HepG2 (cell line): ENCODE measurements at regions not wholly inside any gene's neighbourhood (a gene's known extent, or its start where the extent isn't known, plus 50 kb on each side); places are given as distances from the start of the nearest gene placed in this dataset.

Source experiments
- ATAC-seq: fragments of 200-7000 bp; cut with Tn5 transposase; 3 replicates; pipeline ENCODE4 v1.9.1; 2020; ENCODE audit warnings: mild to moderate bottlenecking, moderate library complexity
- BruUV-seq: library from RNA; stranded (reverse); fragments of 400-500 nt; replicated peaks from 2 replicates; lab custom pipeline; 2021; lab: Mats Ljungman, UMichigan
- CTCF ChIA-PET: fragments of 300-600 bp; formaldehyde crosslinking; extraction: SDS; loops from one replicate; lab custom pipeline; 2021; ENCODE audit warnings: low total read pairs, inconsistent platforms, low intra/inter-chr PET ratio; lab: Yijun Ruan, JAX
- POLR2A ChIA-PET: fragments of 350-600 bp; sonication (Branson Sonifier 250); formaldehyde crosslinking; loops from one replicate; lab custom pipeline; 2020; ENCODE audit warnings: antibody characterized with exemption, inconsistent platforms; lab: Yijun Ruan, JAX
- DNase-seq: peaks from one replicate; pipeline ENCODE4 v3.0.0-alpha.2; 2015; ENCODE audit warnings: low spot score
- FAIRE-seq: peaks from 3 replicates; lab custom pipeline; 2011; peaks lifted over from hg19 to GRCh38; lab: Jason Lieb, UNC
- H2AFZ ChIP-seq: one replicate; pipeline ENCODE4 v1.6.1; 2011; ENCODE audit warnings: low read length, inconsistent platforms
- H3K27ac ChIP-seq: fragments of 300-600 bp; 3 replicates; pipeline ENCODE4 v1.8.0; 2011; ENCODE audit warnings: mixed run types, mild to moderate bottlenecking, mixed read lengths, low read length, inconsistent platforms; ENCODE audit not compliant: insufficient read depth; ENCODE audit errors: extremely low read length
- H3K27me3 ChIP-seq, 2 experiments: fragments of 200-600 bp in 1 of 2; 2 replicates in 1 of 2; 3 replicates in 1 of 2; pipeline versions ENCODE4 v1.6.0 to v1.8.0; 2011; ENCODE audit warnings: low read length in 2 of 2, mild to moderate bottlenecking in 2 of 2, moderate library complexity in 2 of 2, inconsistent platforms in 1 of 2; ENCODE audit not compliant: insufficient read depth in 2 of 2, control insufficient read depth in 1 of 2
- H3K36me3 ChIP-seq, 2 experiments: fragments of 200-600 bp in 1 of 2; replicated peaks in 1 of 2; 2 replicates in 1 of 2; 3 replicates in 1 of 2; pipeline versions ENCODE4 v1.5.1 to v1.8.0; 2011; ENCODE audit warnings: low read length in 2 of 2, inconsistent platforms in 1 of 2; ENCODE audit not compliant: insufficient read depth in 2 of 2, control insufficient read depth in 1 of 2
- H3K4me1 ChIP-seq: 2 replicates; pipeline ENCODE4 v1.5.1; 2012; ENCODE audit warnings: low read length, inconsistent platforms; ENCODE audit not compliant: insufficient read depth
- H3K4me2 ChIP-seq: 2 replicates; pipeline ENCODE4 v1.6.0; 2011; ENCODE audit warnings: low read depth, low read length, inconsistent platforms
- H3K4me3 ChIP-seq, 3 experiments: fragments of 200-600 bp in 1 of 3; sonication (generic), shearing (Covaris generic) in 1 of 3; replicated peaks in 1 of 3; 2 replicates each; pipeline ENCODE4 v1.5.1; 2011 to 2016; ENCODE audit warnings: low read length in 3 of 3, inconsistent platforms in 2 of 3, low read depth in 2 of 3, mild to moderate bottlenecking in 2 of 3, control low read depth in 1 of 3, mixed read lengths in 1 of 3; ENCODE audit not compliant: insufficient read depth in 1 of 3
- H3K79me2 ChIP-seq: one replicate; pipeline ENCODE4 v1.6.1; 2011; ENCODE audit warnings: low read length, inconsistent platforms; ENCODE audit not compliant: insufficient read depth
- H3K9ac ChIP-seq: 2 replicates; pipeline ENCODE4 v1.6.0; 2011; ENCODE audit warnings: mild to moderate bottlenecking, low read depth, low read length, inconsistent platforms; ENCODE audit not compliant: insufficient read depth
- H3K9me3 ChIP-seq: 2 replicates; pipeline ENCODE4 v1.5.1; 2012; ENCODE audit warnings: mild to moderate bottlenecking, low read length
- H4K20me1 ChIP-seq: 2 replicates; pipeline ENCODE4 v1.6.0; 2011; ENCODE audit warnings: inconsistent platforms, mild to moderate bottlenecking, low read length, moderate library complexity; ENCODE audit not compliant: insufficient read depth
- LRRFIP1 ChIP-seq: sonication (generic); formaldehyde crosslinking; conservative IDR thresholded peaks from 2 replicates; pipeline ENCODE4 v1.4.0; 2020; ENCODE audit warnings: missing genetic modification reagents
- MYNN ChIP-seq: sonication (generic); formaldehyde crosslinking; IDR thresholded peaks from 2 replicates; pipeline ENCODE4 v1.4.0; 2020; ENCODE audit warnings: mild to moderate bottlenecking, low read depth, missing genetic modification reagents
- ZNF326 ChIP-seq: sonication (generic); formaldehyde crosslinking; IDR thresholded peaks from 2 replicates; pipeline ENCODE4 v1.4.0; 2020; ENCODE audit warnings: missing genetic modification reagents, borderline replicate concordance
- WGBS: methylation state at CpG from one replicate; pipeline ENCODE4 v1.1.6; 2017; ENCODE audit warnings: low lambda C conversion rate; 5-methylcytosine and 5-hydroxymethylcytosine counted together
- in situ Hi-C: cut with HindIII; loops from 2 replicates; pipeline ENCODE4 v1.10.0; 2017; ENCODE audit warnings: low pct_unique_long_range_greater_than_20kb; ENCODE audit not compliant: extremely low pct_ligation_motif_present
- intact Hi-C: fragments of 100-400 bp; cut with micrococcal nuclease; formaldehyde crosslinking; loops from one replicate; pipeline ENCODE4 v1.10.0; 2022; ENCODE audit not compliant: unreplicated experiment
- TF ChIP-seq, protein P1 (sequence below): sonication (generic); formaldehyde crosslinking; IDR thresholded peaks from 2 replicates; pipeline ENCODE4 v1.4.0; 2020; ENCODE audit warnings: missing genetic modification reagents, borderline replicate concordance
- TF ChIP-seq, protein P2 (sequence below): IDR thresholded peaks from 2 replicates; pipeline ENCODE4 v1.4.0; 2020; ENCODE audit warnings: mild to moderate bottlenecking, missing genetic modification reagents

- in situ Hi-C loops = no loop called here
- no peaks in the 10 kb centered on the region for H3K79me2 ChIP-seq
- intact Hi-C loops = no loop called here
- no peaks in the 10 kb centered on the region for H4K20me1 ChIP-seq
- peaks cover 31% of the 10 kb centered on the region for H3K9me3 ChIP-seq
- POLR2A ChIA-PET = no interaction called here
- no peak overlapping the region for H2AFZ ChIP-seq
- TF ChIP-seq ZNF326 (CRISPR knock-in tag) (no peak), MYNN (CRISPR knock-in tag) (no peak), LRRFIP1 (CRISPR knock-in tag) (no peak)
- TF ChIP-seq, protein P1, sequence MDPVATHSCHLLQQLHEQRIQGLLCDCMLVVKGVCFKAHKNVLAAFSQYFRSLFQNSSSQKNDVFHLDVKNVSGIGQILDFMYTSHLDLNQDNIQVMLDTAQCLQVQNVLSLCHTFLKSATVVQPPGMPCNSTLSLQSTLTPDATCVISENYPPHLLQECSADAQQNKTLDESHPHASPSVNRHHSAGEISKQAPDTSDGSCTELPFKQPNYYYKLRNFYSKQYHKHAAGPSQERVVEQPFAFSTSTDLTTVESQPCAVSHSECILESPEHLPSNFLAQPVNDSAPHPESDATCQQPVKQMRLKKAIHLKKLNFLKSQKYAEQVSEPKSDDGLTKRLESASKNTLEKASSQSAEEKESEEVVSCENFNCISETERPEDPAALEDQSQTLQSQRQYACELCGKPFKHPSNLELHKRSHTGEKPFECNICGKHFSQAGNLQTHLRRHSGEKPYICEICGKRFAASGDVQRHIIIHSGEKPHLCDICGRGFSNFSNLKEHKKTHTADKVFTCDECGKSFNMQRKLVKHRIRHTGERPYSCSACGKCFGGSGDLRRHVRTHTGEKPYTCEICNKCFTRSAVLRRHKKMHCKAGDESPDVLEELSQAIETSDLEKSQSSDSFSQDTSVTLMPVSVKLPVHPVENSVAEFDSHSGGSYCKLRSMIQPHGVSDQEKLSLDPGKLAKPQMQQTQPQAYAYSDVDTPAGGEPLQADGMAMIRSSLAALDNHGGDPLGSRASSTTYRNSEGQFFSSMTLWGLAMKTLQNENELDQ = no peak
- TF ChIP-seq, protein P2, sequence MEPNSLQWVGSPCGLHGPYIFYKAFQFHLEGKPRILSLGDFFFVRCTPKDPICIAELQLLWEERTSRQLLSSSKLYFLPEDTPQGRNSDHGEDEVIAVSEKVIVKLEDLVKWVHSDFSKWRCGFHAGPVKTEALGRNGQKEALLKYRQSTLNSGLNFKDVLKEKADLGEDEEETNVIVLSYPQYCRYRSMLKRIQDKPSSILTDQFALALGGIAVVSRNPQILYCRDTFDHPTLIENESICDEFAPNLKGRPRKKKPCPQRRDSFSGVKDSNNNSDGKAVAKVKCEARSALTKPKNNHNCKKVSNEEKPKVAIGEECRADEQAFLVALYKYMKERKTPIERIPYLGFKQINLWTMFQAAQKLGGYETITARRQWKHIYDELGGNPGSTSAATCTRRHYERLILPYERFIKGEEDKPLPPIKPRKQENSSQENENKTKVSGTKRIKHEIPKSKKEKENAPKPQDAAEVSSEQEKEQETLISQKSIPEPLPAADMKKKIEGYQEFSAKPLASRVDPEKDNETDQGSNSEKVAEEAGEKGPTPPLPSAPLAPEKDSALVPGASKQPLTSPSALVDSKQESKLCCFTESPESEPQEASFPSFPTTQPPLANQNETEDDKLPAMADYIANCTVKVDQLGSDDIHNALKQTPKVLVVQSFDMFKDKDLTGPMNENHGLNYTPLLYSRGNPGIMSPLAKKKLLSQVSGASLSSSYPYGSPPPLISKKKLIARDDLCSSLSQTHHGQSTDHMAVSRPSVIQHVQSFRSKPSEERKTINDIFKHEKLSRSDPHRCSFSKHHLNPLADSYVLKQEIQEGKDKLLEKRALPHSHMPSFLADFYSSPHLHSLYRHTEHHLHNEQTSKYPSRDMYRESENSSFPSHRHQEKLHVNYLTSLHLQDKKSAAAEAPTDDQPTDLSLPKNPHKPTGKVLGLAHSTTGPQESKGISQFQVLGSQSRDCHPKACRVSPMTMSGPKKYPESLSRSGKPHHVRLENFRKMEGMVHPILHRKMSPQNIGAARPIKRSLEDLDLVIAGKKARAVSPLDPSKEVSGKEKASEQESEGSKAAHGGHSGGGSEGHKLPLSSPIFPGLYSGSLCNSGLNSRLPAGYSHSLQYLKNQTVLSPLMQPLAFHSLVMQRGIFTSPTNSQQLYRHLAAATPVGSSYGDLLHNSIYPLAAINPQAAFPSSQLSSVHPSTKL (CRISPR knock-in tag) = no peak
- FAIRE-seq = no peak
- H3K36me3 ChIP-seq = no peaks in the 10 kb centered on the region
- no TSS peak for BruUV-seq
- no peak overlapping the region for H3K4me2 ChIP-seq
- no peak for ATAC-seq
- CTCF ChIA-PET = no interaction called here
- no peak overlapping the region for H3K4me3 ChIP-seq
- 0% methylated on average over 4 of the region's 4 CpGs for WGBS
- no peaks in the 10 kb centered on the region for H3K4me1 ChIP-seq
- no peak overlapping the region for H3K27ac ChIP-seq
- no peak for DNase-seq
- no peak overlapping the region for H3K9ac ChIP-seq
- H3K27me3 ChIP-seq = no peaks in the 10 kb centered on the region
Measured at GRCh38 chr9:22898591-22898990, 452.0 kb downstream of the DMRTA1 start.
